NCI-H748 (cell line): ENCODE measurements at regions not wholly inside any gene's neighbourhood (a gene's known extent, or its start where the extent isn't known, plus 50 kb on each side); places are given as distances from the start of the nearest gene placed in this dataset.

ENCODE experiments used
- DNase-seq: peaks from one replicate; lab custom pipeline; 2025; ENCODE audit not compliant: unreplicated experiment; lab: John Stamatoyannopoulos, UW

- no peak for DNase-seq
Observed at GRCh38 chr18:76771192-76771799, 51.1 kb upstream of the ZNF236 start.

DNA sequence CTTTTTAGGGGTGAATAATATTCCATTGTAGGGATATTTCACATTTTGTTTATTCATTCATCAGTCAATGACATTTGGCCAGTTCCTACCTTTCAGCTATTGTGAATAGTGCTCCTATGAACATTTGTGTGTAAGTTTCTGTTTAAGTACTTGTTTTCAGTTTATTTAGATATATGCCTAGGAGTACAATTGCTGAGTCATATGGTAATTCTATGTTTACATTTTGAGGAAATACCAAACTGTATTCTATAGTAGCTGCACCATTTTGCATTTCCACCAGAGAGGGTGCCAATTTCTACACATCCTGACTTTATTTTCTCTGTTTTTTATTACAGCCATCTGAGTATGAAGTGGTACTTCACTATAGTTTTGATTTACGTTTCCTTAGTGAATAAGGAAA, 54.4 kb upstream of the ZNF236 start:
- no peak for DNase-seq

GRCh38 chr18:76766429-76766828, 55.9 kb upstream of the ZNF236 start:
- no peak for DNase-seq

DNA sequence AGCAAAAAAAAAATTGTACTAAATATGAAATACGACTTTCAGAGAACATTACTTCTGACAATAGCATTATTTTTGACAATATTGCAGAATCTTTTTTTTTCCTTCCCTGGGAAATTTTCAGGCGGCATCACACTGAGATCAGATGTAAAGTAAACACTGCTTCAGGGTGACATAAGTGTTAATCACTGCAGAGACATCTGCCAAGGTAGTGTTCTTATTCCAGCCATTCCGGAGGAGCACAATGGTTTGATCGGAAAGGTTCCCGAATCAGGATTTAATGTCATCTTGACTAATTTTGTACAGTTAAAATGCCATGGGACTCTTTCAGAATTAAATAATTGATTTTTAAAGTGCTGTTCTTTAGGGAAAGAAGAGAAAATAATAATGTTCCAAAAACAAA, 56.7 kb upstream of the ZNF236 start:
- DNase-seq: no peak

GRCh38 chr18:76764291-76764901, 58.0 kb upstream of the ZNF236 start:
- DNase-seq: no peak

DNA sequence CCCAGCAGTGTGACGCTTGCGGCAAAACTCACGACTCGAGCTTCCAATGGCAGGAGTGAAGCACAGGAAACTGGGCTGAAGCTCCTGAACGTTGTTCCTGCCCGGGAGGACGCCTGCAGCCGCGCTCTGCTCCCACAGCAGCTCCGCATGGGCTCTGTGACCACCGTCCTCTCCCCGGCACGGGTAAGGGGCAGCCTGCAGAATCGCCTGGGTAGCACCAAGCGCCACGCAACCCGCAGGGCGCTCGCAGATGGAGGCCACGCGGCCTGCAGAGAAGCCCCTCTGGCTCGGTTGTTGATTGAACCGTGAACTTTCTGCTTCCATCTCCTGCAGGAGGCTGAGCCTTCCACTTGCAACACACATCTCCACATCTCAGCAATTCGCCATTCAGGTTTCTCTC, 63.3 kb upstream of the ZNF236 start:
- no peak for DNase-seq

GRCh38 chr18:76757925-76758324, 64.4 kb upstream of the ZNF236 start:
- no peak for DNase-seq

- DNase-seq: no peak
Observed at GRCh38 chr18:76757335-76757734, 65.0 kb upstream of the ZNF236 start.

- DNase-seq: no peak
Observed at GRCh38 chr18:76756531-76757253, 65.7 kb upstream of the ZNF236 start.

DNA sequence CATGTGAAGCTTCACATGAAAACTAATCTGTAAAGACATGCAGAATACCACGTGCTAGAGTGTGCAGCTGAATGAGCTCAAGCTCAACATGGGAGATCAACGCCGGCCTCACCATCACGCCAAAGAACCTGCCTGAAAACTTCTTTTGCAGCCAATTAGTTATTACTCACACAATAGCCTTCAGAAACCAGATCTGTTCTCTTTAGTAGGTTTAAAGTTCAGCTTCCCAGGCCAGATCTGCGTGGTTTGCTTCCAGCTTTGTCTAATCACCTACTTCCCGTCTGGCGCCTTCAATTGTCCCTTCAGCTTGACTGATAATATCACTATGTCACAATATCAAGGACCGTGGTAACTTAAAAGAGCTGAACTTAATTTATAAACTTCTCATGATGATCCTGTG, 68.0 kb upstream of the ZNF236 start:
- no peak for DNase-seq

DNA sequence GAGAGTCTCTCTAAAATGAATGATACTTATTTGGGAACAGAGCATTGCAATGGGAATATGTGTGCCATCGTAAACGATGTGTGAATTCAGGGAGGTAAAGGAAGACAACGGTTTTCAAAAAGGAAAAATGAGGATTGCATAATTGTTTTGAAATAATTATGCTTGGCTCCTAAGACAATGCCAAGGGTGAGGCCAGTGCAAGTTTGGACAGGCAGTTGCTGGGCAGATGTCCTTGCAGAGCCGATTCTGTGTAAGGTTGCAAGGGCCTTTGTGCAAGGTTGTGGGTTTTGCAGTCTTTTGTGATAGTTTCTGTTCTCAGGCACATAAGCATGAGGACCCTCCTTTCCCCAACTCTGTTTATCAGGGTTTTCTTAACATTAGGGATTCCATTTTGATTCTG, 70.0 kb upstream of the ZNF236 start:
- DNase-seq: no peak

- DNase-seq: no peak
Observed at GRCh38 chr18:76750917-76751890, 71.2 kb upstream of the ZNF236 start.

DNA sequence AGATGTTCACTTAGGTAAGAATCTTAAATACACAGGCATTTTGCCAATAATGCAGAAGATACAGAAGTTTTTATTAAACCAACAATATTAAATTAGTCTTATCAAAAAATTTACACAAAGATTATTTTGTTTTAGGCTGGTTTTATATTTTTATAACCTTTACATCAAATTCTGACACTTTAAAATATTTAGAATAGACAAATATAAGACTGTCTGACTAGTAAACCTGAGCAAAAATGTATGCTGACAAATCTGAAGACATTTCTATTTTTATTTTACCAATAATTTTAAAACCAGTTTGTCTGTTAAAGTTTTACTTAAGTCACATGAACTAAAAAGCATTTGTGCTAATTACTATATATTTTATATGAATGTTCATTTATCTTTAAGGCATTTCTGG, 72.1 kb upstream of the ZNF236 start:
- DNase-seq: no peak

GRCh38 chr18:76747676-76748075, 74.7 kb upstream of the ZNF236 start:
- DNase-seq: no peak

DNA sequence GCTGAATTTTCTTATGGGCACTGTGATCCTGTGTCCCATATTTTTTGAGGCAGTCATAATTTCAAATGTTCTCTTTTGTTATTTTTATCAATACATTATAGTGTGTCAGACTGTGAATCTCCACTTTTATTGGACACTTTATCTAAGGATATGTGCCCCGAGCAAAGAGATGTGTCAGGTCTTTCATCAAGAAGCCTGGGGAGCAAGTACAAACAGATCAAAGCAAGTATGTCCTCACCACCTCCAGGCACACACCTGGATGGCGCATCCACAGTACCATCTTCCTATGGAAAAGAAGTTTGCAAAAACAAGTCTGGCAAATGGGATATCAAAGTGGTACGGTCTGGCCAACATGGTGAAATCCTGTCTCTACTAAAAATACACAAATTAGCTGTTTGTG, 81.0 kb upstream of the ZNF236 start:
- DNase-seq: no peak

DNA sequence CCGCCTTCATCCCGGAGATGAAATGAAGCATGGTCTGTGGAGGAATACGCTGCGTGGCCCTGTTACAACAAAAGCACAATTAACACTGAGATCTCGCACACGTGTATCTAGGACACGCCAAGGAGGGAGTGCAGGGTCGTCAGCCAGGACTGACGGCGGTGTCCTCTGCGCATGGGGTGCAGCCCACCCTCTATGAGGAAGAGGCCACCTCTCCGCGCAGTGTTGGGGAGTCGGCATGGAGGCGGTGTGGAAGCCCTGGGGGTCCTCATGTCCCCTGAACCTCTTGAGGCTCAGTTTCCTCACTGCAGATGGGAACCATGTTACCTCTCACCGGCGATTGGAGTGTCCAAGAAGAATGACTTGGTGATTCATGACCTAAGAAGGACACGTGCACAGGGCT, 86.0 kb upstream of the ZNF236 start:
- no peak for DNase-seq

- DNase-seq: no peak
Observed at GRCh38 chr18:76730901-76731300, 91.5 kb upstream of the ZNF236 start.

DNA sequence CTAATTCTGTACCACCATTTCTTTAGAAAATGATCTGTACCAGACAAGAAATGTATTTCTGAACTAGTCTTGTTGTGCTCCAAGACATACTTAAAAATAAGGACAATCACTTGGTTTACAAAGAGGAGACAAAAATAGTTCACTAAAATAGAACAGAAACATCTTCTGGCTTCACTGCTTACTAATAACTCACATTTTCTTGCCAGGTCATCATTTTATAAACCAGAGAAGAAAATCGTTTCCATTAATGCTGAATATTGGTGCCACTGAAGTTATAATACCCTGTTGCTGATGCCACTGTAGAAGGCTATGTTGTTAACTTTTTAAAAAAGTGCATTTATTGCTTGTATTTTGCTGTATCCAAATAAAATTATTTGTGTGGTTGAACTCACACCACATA, 94.8 kb upstream of the ZNF236 start:
- no peak for DNase-seq

DNA sequence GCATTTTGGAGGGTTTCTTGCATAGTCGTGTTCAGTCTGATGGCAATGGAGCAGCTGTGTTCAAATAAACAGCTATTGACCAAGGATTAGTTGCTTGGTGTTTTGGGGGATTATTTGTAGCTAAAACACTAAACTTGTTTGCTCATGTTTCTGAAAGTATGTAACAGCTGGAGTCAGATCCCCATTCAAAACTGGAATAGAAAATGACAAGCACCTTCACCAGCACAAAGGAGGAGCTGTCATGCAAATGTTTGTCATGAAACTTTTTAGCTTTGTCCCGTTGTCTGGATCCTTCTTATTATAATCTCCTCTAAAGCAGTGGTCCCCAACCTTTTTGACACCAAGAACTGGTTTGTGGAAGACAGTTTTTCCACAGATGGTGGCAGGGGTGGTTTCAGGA, 96.9 kb upstream of the ZNF236 start:
- DNase-seq: no peak

- DNase-seq: no peak
Observed at GRCh38 chr18:76722224-76723061, 99.9 kb upstream of the ZNF236 start.
